Fibroblast of lung (primary cell): ENCODE measurements at regions not wholly inside any gene's neighbourhood (a gene's known extent, or its start where the extent isn't known, plus 50 kb on each side); places are given as distances from the start of the nearest gene placed in this dataset.

ENCODE experiments used
- DNase-seq, 2 donors: peaks; one replicate each; pipeline versions ENCODE4 v3.0.0 to v3.0.0-alpha.2; 2010; ENCODE audit warnings: low read depth in 2 of 2
- H2AFZ ChIP-seq: 2 replicates; pipeline ENCODE4 v1.5.1; 2012; ENCODE audit warnings: low read length, control low read depth, inconsistent platforms
- H3K27ac ChIP-seq: 2 replicates; pipeline ENCODE4 v1.5.1; 2011; ENCODE audit warnings: low read length, control low read depth; ENCODE audit not compliant: insufficient read depth
- H3K27me3 ChIP-seq: 2 replicates; pipeline ENCODE4 v1.5.1; 2011; ENCODE audit warnings: mild to moderate bottlenecking, low read length; ENCODE audit not compliant: control insufficient read depth, insufficient read depth
- H3K36me3 ChIP-seq: 2 replicates; pipeline ENCODE4 v1.5.1; 2011; ENCODE audit warnings: low read length; ENCODE audit not compliant: control insufficient read depth, insufficient read depth
- H3K4me1 ChIP-seq: 2 replicates; pipeline ENCODE4 v1.5.1; 2011; ENCODE audit warnings: low read length; ENCODE audit not compliant: control insufficient read depth, insufficient read depth; ENCODE audit errors: extremely low read depth
- H3K4me2 ChIP-seq: 2 replicates; pipeline ENCODE4 v1.5.1; 2011; ENCODE audit warnings: low read length, control low read depth; ENCODE audit not compliant: insufficient read depth; ENCODE audit errors: extremely low read depth
- H3K4me3 ChIP-seq, 4 experiments: fragments of 200-600 bp in 1 of 4; sonication (generic) in 1 of 4; replicated peaks in 1 of 4; 2 replicates each; pipeline ENCODE4 v1.5.1; 2011 to 2016; ENCODE audit warnings: low read length in 4 of 4, low read depth in 3 of 4, mild to moderate bottlenecking in 3 of 4, control low read depth in 2 of 4, inconsistent platforms in 1 of 4, mixed read lengths in 1 of 4; ENCODE audit not compliant: insufficient read depth in 1 of 4; ENCODE audit errors: control extremely low read depth in 1 of 4
- H3K79me2 ChIP-seq: 2 replicates; pipeline ENCODE4 v1.5.1; 2012; ENCODE audit warnings: mild to moderate bottlenecking, low read length, inconsistent platforms; ENCODE audit not compliant: control insufficient read depth, insufficient read depth
- H3K9ac ChIP-seq: 2 replicates; pipeline ENCODE4 v1.5.1; 2011; ENCODE audit warnings: mild to moderate bottlenecking, low read length, control low read depth; ENCODE audit not compliant: insufficient read depth
- H3K9me3 ChIP-seq: 2 replicates; pipeline ENCODE4 v1.5.1; 2012; ENCODE audit warnings: low read depth, low read length; ENCODE audit not compliant: control insufficient read depth, insufficient read depth
- H4K20me1 ChIP-seq: 2 replicates; pipeline ENCODE4 v1.5.1; 2011; ENCODE audit warnings: low read length; ENCODE audit not compliant: control insufficient read depth, insufficient read depth; ENCODE audit errors: extremely low read depth
- EZH2 ChIP-seq: IDR thresholded peaks from 2 replicates; pipeline ENCODE4 v1.5.1; 2012; ENCODE audit warnings: low read length, control low read depth, mild to moderate bottlenecking; ENCODE audit errors: missing control alignments
- TF ChIP-seq, protein P1 (sequence below), 2 donors: IDR thresholded peaks in 1 of 2; conservative IDR thresholded peaks in 1 of 2; 1 replicate in 1 of 2; 2 replicates in 1 of 2; pipeline ENCODE4 v1.5.1; 2011 to 2012; ENCODE audit warnings: low read length in 2 of 2, control low read depth in 1 of 2, inconsistent platforms in 1 of 2, low read depth in 1 of 2, mild to moderate bottlenecking in 1 of 2

DNA sequence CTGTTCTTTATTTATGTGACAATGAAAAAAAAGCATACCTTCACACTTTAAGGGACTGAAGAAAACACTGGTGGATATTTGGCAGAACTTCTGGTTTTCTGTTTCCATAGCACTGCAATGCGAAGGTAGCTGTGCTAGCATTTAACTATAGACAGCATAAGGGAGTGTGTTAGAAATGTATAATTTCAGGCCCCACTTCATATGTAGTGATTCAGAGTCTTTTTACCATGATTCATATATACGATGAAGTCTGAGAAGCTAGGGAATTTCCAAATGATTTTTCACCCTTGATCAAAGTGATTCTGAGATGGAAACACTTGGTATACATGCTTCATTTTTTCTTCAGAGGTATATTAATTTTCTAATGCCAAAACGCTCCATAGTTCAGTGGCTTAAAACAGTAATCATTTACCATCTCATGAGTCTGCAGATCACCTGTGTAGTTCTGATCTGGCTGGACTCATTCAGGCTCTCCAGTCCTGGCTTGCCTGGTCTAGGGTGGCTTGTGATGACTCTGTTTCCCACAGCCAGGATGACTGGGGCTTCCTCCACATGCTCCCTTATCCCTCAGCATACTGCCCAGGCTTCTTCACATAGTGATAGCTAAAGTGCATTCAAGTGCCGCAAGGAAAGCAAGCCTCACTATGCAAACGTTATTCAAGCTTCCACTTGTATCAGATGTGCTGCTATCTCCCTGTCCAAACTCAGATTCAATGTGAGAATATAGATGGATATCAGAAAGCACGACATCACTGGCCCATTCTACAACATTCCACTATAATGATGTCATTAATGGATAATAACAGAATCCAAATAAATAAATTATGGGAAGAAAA, 790.1 kb downstream of the TECRL start:
- TF ChIP-seq, protein P1, sequence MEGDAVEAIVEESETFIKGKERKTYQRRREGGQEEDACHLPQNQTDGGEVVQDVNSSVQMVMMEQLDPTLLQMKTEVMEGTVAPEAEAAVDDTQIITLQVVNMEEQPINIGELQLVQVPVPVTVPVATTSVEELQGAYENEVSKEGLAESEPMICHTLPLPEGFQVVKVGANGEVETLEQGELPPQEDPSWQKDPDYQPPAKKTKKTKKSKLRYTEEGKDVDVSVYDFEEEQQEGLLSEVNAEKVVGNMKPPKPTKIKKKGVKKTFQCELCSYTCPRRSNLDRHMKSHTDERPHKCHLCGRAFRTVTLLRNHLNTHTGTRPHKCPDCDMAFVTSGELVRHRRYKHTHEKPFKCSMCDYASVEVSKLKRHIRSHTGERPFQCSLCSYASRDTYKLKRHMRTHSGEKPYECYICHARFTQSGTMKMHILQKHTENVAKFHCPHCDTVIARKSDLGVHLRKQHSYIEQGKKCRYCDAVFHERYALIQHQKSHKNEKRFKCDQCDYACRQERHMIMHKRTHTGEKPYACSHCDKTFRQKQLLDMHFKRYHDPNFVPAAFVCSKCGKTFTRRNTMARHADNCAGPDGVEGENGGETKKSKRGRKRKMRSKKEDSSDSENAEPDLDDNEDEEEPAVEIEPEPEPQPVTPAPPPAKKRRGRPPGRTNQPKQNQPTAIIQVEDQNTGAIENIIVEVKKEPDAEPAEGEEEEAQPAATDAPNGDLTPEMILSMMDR (conservative IDR thresholded peaks at IDR 0.05 in 1 of 2, IDR thresholded peaks at IDR 0.05 in 1 of 2; ENCODE audit: low read depth in 1 of 2, low read length in 2 of 2): no peak
- no peak for TF ChIP-seq EZH2
- Histone ChIP-seq H2AFZ (no peak overlapping the region), H3K4me2 (no peak overlapping the region), H3K4me1 (no peaks in the 10 kb centered on the region), H3K36me3 (no peaks in the 10 kb centered on the region), H3K9me3 (no peaks in the 10 kb centered on the region), H3K27me3 (no peaks in the 10 kb centered on the region), H4K20me1 (no peaks in the 10 kb centered on the region), H3K79me2 (no peaks in the 10 kb centered on the region), H3K9ac (no peak overlapping the region), H3K4me3 (no peak overlapping the region), H3K27ac (no peak overlapping the region)
- DNase-seq: no peak

DNA sequence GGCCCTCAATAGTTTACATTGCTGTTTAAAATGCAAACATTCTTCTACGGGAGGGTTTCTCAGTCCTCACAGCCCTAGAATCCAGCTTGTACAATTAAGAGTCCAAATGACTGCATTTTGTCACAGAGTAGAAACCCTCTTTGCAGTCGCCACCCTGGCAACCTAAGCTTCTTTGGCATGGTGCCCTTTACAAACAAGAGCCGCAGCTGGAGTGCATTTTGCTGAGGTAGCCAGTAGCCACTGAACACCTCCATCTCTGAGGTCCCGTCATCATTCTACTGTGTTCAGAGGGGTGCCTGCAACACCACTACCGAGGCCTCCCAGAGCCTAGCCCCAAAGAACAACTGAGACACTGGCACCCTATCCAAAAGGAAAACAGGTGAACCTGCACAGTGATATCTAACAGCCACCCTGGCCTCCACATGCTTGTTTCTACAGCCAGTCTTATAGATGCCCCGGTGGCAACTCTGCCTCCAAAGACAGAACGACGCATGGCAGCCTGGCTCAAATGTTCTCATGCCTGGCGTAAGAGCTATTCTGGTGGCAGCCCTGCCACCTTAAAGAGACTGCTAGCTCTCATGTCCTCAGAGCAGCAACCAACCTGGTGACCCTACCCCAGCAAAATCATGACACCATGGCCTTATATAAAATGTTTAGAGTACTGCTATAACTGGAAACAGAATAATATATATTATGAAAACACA, 801.9 kb downstream of the TECRL start:
- H3K27me3 ChIP-seq: no peaks in the 10 kb centered on the region
- no peak overlapping the region for H3K9ac ChIP-seq
- H4K20me1 ChIP-seq: no peaks in the 10 kb centered on the region
- H3K4me1 ChIP-seq: no peaks in the 10 kb centered on the region
- H3K36me3 ChIP-seq: no peaks in the 10 kb centered on the region
- H3K79me2 ChIP-seq: no peaks in the 10 kb centered on the region
- TF ChIP-seq, protein P1 (conservative IDR thresholded peaks at IDR 0.05 in 1 of 2, IDR thresholded peaks at IDR 0.05 in 1 of 2; ENCODE audit: low read depth in 1 of 2, low read length in 2 of 2): no peak
- TF ChIP-seq EZH2: no peak
- no peak overlapping the region for H3K4me2 ChIP-seq
- no peak overlapping the region for H3K27ac ChIP-seq
- H3K4me3 ChIP-seq: no peak overlapping the region
- no peak overlapping the region for H2AFZ ChIP-seq
- no peak for DNase-seq
- H3K9me3 ChIP-seq: no peaks in the 10 kb centered on the region

DNA sequence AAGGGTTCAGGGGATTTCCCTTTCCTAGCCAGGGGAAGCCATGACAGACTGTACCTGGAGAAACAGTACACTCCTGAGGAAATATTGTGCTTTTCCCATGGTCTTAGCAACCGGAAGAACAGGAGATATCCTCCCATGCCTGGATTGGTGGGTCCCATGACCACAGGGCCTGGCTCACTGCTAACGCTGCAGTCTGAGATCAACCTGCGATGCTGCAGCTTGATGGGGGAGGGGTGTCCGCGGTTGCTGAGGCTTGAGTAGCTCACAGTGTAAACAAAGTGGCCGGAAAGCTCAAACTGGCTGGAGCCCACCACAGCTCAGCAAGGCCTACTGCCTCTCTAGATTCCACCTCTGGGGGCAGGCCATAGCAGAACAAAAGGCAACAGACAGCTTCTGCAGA, 819.5 kb downstream of the TECRL start:
- Histone ChIP-seq H3K9ac (no peak overlapping the region), H3K4me2 (no peak overlapping the region), H3K9me3 (no peaks in the 10 kb centered on the region), H3K27ac (no peak overlapping the region), H3K79me2 (no peaks in the 10 kb centered on the region), H3K4me3 (no peak overlapping the region), H3K27me3 (no peaks in the 10 kb centered on the region), H3K36me3 (no peaks in the 10 kb centered on the region), H3K4me1 (no peaks in the 10 kb centered on the region), H4K20me1 (no peaks in the 10 kb centered on the region), H2AFZ (no peak overlapping the region)
- DNase-seq: no peak
- TF ChIP-seq, protein P1 (conservative IDR thresholded peaks at IDR 0.05 in 1 of 2, IDR thresholded peaks at IDR 0.05 in 1 of 2; ENCODE audit: low read depth in 1 of 2, low read length in 2 of 2): no peak
- no peak for TF ChIP-seq EZH2
